H1 (cell line): ENCODE measurements at regions not wholly inside any gene's neighbourhood (a gene's known extent, or its start where the extent isn't known, plus 50 kb on each side); places are given as distances from the start of the nearest gene placed in this dataset.

Experiments used
- BACH1 ChIP-seq: IDR thresholded peaks from 2 replicates; pipeline ENCODE4 v1.6.1; 2012; ENCODE audit warnings: low read length, improper control_type of control experiment
- CHD7 ChIP-seq: fragments of 300-600 bp; sonication (generic); IDR thresholded peaks from 2 replicates; pipeline ENCODE4 v1.7.1; 2012; ENCODE audit warnings: low read length, moderate library complexity, mild to moderate bottlenecking, inconsistent platforms; ENCODE audit not compliant: insufficient replicate concordance
- RFX5 ChIP-seq: IDR thresholded peaks from 2 replicates; pipeline ENCODE4 v1.6.1; 2011; ENCODE audit warnings: low read depth, low read length, improper control_type of control experiment, borderline replicate concordance
- TEAD4 ChIP-seq: IDR thresholded peaks from 2 replicates; pipeline ENCODE4 v1.6.1; 2012; ENCODE audit warnings: low read depth, low read length, inconsistent platforms, mixed read lengths
- YY1 ChIP-seq: IDR thresholded peaks from 2 replicates; pipeline ENCODE4 v1.6.1; 2011; ENCODE audit warnings: low read depth, mild to moderate bottlenecking, low read length

DNA sequence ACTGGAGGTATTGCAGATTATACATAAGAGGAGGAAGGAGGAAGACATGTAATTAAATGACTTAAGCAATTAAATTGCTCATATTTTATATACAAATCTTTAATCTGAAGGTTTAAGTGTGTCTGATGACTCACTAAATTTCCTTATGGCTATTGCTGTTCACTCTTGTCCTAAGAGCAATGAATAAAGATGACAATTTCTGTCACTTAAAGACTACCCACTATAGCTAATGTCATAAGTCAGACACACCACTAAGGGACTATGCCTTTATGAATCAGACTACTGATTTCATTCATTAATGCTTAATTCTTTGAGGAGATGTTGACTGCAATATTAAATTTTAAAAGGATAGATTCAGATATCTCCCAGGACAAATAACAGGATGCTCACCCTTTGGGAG, 1514.7 kb downstream of the PCDH18 start (continued):
- no peak for TF ChIP-seq CHD7
- TF ChIP-seq BACH1 = no peak
- TF ChIP-seq YY1 = no peak
- TF ChIP-seq RFX5 = no peak
- no peak for TF ChIP-seq TEAD4
- TF ChIP-seq, all 59 proteins: peak for 0
